Endothelial cell of umbilical vein (primary cell): ENCODE measurements at regions not wholly inside any gene's neighbourhood (a gene's known extent, or its start where the extent isn't known, plus 50 kb on each side); places are given as distances from the start of the nearest gene placed in this dataset.

ENCODE experiments used
- BruUV-seq: library from RNA; stranded (reverse); fragments of 400-500 nt; replicated peaks from 2 replicates; lab custom pipeline; 2021; lab: Mats Ljungman, UMichigan
- CTCF ChIA-PET: fragments of 300-600, 350-600 bp; sonication (Branson Sonifier 250); formaldehyde crosslinking; loops from one replicate; lab custom pipeline; 2021; ENCODE audit warnings: antibody characterized with exemption, inconsistent platforms; lab: Charles Lee
- POLR2A ChIA-PET: fragments of 300-600, 350-600 bp; sonication (Branson Sonifier 250); formaldehyde crosslinking; loops from one replicate; lab custom pipeline; 2021; ENCODE audit warnings: antibody characterized with exemption, inconsistent platforms; lab: Charles Lee
- DNase-seq: peaks from one replicate; pipeline ENCODE4 v3.0.0-alpha.2; 2011; ENCODE audit warnings: low read depth, low spot score
- FAIRE-seq: peaks from 2 replicates; lab custom pipeline; 2011; peaks lifted over from hg19 to GRCh38; lab: Jason Lieb, UNC
- H2AFZ ChIP-seq: 2 replicates; pipeline ENCODE4 v1.6.0; 2012; ENCODE audit warnings: low read depth, low read length, control low read depth, inconsistent platforms
- H3K27ac ChIP-seq: 2 replicates; pipeline ENCODE4 v1.5.1; 2011; ENCODE audit warnings: low read depth, mild to moderate bottlenecking, control low read depth, low read length, moderate library complexity; ENCODE audit not compliant: insufficient read depth
- H3K27me3 ChIP-seq, 2 experiments: 2 replicates each; pipeline versions ENCODE4 v1.6.0 to v1.6.1; 2011; ENCODE audit warnings: low read length in 2 of 2, mixed read lengths in 1 of 2; ENCODE audit not compliant: control insufficient read depth in 2 of 2, insufficient read depth in 2 of 2
- H3K36me3 ChIP-seq, 2 experiments: 2 replicates in 1 of 2; 3 replicates in 1 of 2; pipeline ENCODE4 v1.5.1; 2011; ENCODE audit warnings: low read length in 2 of 2, mild to moderate bottlenecking in 1 of 2, moderate library complexity in 1 of 2; ENCODE audit not compliant: control insufficient read depth in 2 of 2, insufficient read depth in 2 of 2; ENCODE audit errors: extremely low read depth in 1 of 2
- H3K4me1 ChIP-seq: 3 replicates; pipeline ENCODE4 v1.5.1; 2011; ENCODE audit warnings: mild to moderate bottlenecking, low read length; ENCODE audit not compliant: control insufficient read depth, insufficient read depth; ENCODE audit errors: extremely low read depth
- H3K4me2 ChIP-seq: 2 replicates; pipeline ENCODE4 v1.6.1; 2011; ENCODE audit warnings: low read length, control low read depth, mixed read lengths; ENCODE audit not compliant: insufficient read depth
- H3K4me3 ChIP-seq, 3 experiments: fragments of 200-600 bp in 1 of 3; sonication (generic), shearing (Covaris generic) in 1 of 3; replicated peaks in 1 of 3; 2 replicates each; pipeline ENCODE4 v1.5.1; 2011 to 2016; ENCODE audit warnings: control low read depth in 3 of 3, low read length in 3 of 3, mild to moderate bottlenecking in 2 of 3, inconsistent platforms in 1 of 3, low read depth in 1 of 3, moderate library complexity in 1 of 3; ENCODE audit not compliant: insufficient read depth in 1 of 3
- H3K79me2 ChIP-seq: 2 replicates; pipeline ENCODE4 v1.6.0; 2012; ENCODE audit warnings: low read length, inconsistent platforms; ENCODE audit not compliant: control insufficient read depth, insufficient read depth
- H3K9ac ChIP-seq: replicated peaks from 2 replicates; pipeline ENCODE3; 2011; ENCODE audit warnings: low read length, control low read depth; ENCODE audit not compliant: insufficient read depth; ENCODE audit errors: extremely low read depth
- H3K9me1 ChIP-seq: replicated peaks from 3 replicates; pipeline ENCODE4 v1.6.0; 2011; ENCODE audit warnings: mild to moderate bottlenecking, low read length; ENCODE audit not compliant: control insufficient read depth, insufficient read depth; ENCODE audit errors: extremely low read depth
- H3K9me3 ChIP-seq: replicated peaks from 2 replicates; pipeline ENCODE4 v1.5.1; 2012; ENCODE audit warnings: low read length, inconsistent platforms; ENCODE audit not compliant: control insufficient read depth, insufficient read depth
- H4K20me1 ChIP-seq: replicated peaks from 2 replicates; pipeline ENCODE3; 2011; ENCODE audit warnings: mild to moderate bottlenecking, low read length; ENCODE audit not compliant: control insufficient read depth, insufficient read depth; ENCODE audit errors: extremely low read depth
- CTCF ChIP-seq, 2 donors: IDR thresholded peaks; 1 replicate in 1 of 2; 2 replicates in 1 of 2; pipeline ENCODE4 v1.5.1; 2011; ENCODE audit warnings: low read length in 2 of 2, mild to moderate bottlenecking in 2 of 2, moderate library complexity in 2 of 2, control low read depth in 1 of 2, inconsistent platforms in 1 of 2, low read depth in 1 of 2; ENCODE audit not compliant: insufficient read depth in 1 of 2; ENCODE audit errors: extremely low read depth in 1 of 2
- EZH2 ChIP-seq: IDR thresholded peaks from 2 replicates; pipeline ENCODE4 v1.6.1; 2012; ENCODE audit warnings: borderline replicate concordance, low read depth, mild to moderate bottlenecking, moderate library complexity, low read length, inconsistent platforms; ENCODE audit not compliant: severe bottlenecking
- FOS ChIP-seq: IDR thresholded peaks from 2 replicates; pipeline ENCODE4 v1.6.1; 2011; ENCODE audit warnings: mild to moderate bottlenecking, low read length, moderate library complexity, borderline replicate concordance; ENCODE audit not compliant: insufficient read depth
- GATA2 ChIP-seq: IDR thresholded peaks from 2 replicates; pipeline ENCODE4 v1.7.0; 2011; ENCODE audit warnings: low read depth, mild to moderate bottlenecking, moderate library complexity, mixed read lengths, low read length; ENCODE audit not compliant: insufficient read length, insufficient read depth
- JUN ChIP-seq: IDR thresholded peaks from 2 replicates; pipeline ENCODE4 v1.6.1; 2011; ENCODE audit warnings: borderline replicate concordance, low read depth; ENCODE audit not compliant: insufficient read length, insufficient read depth
- MYC ChIP-seq: IDR thresholded peaks from one replicate; pipeline ENCODE4 v1.6.1; 2011; ENCODE audit warnings: mild to moderate bottlenecking, low read depth, low read length
- POLR2A ChIP-seq: IDR thresholded peaks from 2 replicates; pipeline ENCODE4 v1.6.1; 2012; ENCODE audit warnings: low read depth, mild to moderate bottlenecking, control low read depth, low read length
- POLR2AphosphoS5 ChIP-seq: IDR thresholded peaks from 2 replicates; pipeline ENCODE4 v1.6.1; 2012; ENCODE audit warnings: low read depth, mild to moderate bottlenecking, control low read depth, low read length, moderate library complexity; ENCODE audit not compliant: insufficient read depth
- dilution Hi-C: fragments of 300-500 bp; cut with MboI; formaldehyde crosslinking; loops from one replicate; pipeline ENCODE4 v1.15.0; 2019; ENCODE audit warnings: low sequenced_read_pairs; ENCODE audit not compliant: extremely low pct_ligation_motif_present
- intact Hi-C: fragments of 100-400 bp; cut with micrococcal nuclease; formaldehyde crosslinking; loops from one replicate; pipeline ENCODE4 v1.10.0; 2022
- TF ChIP-seq, protein P1 (sequence below): IDR thresholded peaks from 2 replicates; pipeline ENCODE4 v1.6.1; 2011; ENCODE audit not compliant: insufficient read depth, insufficient read length

GRCh38 chr6:98605705-98606104, 228.7 kb upstream of the POU3F2 start:
- no peak overlapping the region for H3K4me2 ChIP-seq
- no peak for DNase-seq
- H2AFZ ChIP-seq: no peak overlapping the region
- H3K4me3 ChIP-seq: no peak overlapping the region
- H3K9ac ChIP-seq: no peak overlapping the region
- H4K20me1 ChIP-seq: no peaks in the 10 kb centered on the region
- dilution Hi-C loops: no loop called here
- no TSS peak for BruUV-seq
- ChIA-PET POLR2A (no interaction called here), CTCF (no interaction called here)
- H3K9me3 ChIP-seq: no peaks in the 10 kb centered on the region
- no peak overlapping the region for H3K27ac ChIP-seq
- no peaks in the 10 kb centered on the region for H3K9me1 ChIP-seq
- no peaks in the 10 kb centered on the region for H3K36me3 ChIP-seq
- no peak for TF ChIP-seq JUN
- TF ChIP-seq, protein P1, sequence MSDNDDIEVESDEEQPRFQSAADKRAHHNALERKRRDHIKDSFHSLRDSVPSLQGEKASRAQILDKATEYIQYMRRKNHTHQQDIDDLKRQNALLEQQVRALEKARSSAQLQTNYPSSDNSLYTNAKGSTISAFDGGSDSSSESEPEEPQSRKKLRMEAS: no peak
- no peak for TF ChIP-seq POLR2AphosphoS5
- TF ChIP-seq CTCF (IDR thresholded peaks at IDR 0.05; ENCODE audit: extremely low read depth in 1 of 2, insufficient read depth in 1 of 2, low read depth in 1 of 2, low read length in 2 of 2): no peak
- TF ChIP-seq GATA2: no peak
- TF ChIP-seq EZH2: no peak
- no peak for TF ChIP-seq MYC
- TF ChIP-seq FOS: no peak
- no peak for TF ChIP-seq POLR2A
- H3K79me2 ChIP-seq: no peaks in the 10 kb centered on the region
- no peaks in the 10 kb centered on the region for H3K27me3 ChIP-seq
- no peaks in the 10 kb centered on the region for H3K4me1 ChIP-seq
- intact Hi-C loops: no loop called here
- FAIRE-seq: no peak
